ENCODE measurements at regions not wholly inside any gene's neighbourhood (a gene's known extent, or its start where the extent isn't known, plus 50 kb on each side); places are given as distances from the start of the nearest gene placed in this dataset.
A peak's percentile ranks its signal among the peaks of the same experiment; 100 is the strongest.

DNA sequence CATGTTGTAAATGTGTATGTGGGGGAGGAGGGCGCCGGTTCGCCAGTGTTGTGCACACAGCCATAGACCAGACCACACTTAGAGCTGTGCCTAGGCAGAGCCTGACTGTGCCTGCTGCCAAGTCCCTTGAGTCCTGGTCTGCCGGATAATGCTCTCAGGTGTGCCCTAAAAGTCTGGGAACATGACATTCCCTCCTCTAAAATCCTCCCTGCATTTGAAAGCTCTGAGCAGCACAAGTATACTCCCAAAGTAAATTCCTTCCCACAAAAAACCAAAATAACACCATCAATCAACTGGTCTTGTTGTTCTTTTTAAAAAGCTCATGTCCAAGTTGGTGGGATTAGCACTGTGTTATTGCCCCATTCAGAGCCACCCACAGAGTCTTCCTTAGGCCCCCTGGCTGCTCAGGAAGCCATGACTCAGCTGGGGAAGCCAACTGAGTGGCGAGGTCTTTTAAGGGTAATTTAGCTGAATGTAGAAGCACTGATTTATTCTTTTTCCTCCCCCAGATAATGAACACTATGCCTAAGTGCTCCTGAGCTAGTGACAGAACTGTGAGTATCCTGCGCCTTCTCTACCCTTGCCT is 147.8 kb upstream of the MCTP2 start:
- no peak overlapping the region for H3K4me3 ChIP-seq (ENCODE audit: low read depth in 1 of 2, low read length in 2 of 2)
- no peaks in the 10 kb centered on the region for H3K36me3 ChIP-seq (ENCODE audit: insufficient read depth, low read length)
- no peak overlapping the region for H2AFZ ChIP-seq (ENCODE audit: low read depth, low read length)
- H4K20me1 ChIP-seq (ENCODE audit: insufficient read depth, low read length): no peaks in the 10 kb centered on the region
- DNase-seq (no peak), ATAC-seq (ENCODE audit: insufficient read depth, low read depth) (no peak)
- H3K9ac ChIP-seq (ENCODE audit: low read depth, low read length): no peak overlapping the region
- H3K4me1 ChIP-seq (ENCODE audit: insufficient read depth, low read length): peaks cover 17% of the 10 kb centered on the region
- no peaks in the 10 kb centered on the region for H3K79me2 ChIP-seq (ENCODE audit: insufficient read depth, low read length)
- no peaks in the 10 kb centered on the region for H3K27me3 ChIP-seq (ENCODE audit: insufficient read depth, low read length, poor library complexity)
- TF ChIP-seq EZH2 (IDR thresholded peaks at IDR 0.05; ENCODE audit: borderline replicate concordance, low read depth, low read length, severe bottlenecking): no peak
- TF ChIP-seq, protein P1, sequence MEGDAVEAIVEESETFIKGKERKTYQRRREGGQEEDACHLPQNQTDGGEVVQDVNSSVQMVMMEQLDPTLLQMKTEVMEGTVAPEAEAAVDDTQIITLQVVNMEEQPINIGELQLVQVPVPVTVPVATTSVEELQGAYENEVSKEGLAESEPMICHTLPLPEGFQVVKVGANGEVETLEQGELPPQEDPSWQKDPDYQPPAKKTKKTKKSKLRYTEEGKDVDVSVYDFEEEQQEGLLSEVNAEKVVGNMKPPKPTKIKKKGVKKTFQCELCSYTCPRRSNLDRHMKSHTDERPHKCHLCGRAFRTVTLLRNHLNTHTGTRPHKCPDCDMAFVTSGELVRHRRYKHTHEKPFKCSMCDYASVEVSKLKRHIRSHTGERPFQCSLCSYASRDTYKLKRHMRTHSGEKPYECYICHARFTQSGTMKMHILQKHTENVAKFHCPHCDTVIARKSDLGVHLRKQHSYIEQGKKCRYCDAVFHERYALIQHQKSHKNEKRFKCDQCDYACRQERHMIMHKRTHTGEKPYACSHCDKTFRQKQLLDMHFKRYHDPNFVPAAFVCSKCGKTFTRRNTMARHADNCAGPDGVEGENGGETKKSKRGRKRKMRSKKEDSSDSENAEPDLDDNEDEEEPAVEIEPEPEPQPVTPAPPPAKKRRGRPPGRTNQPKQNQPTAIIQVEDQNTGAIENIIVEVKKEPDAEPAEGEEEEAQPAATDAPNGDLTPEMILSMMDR (IDR thresholded peaks at IDR 0.05; ENCODE audit: borderline replicate concordance, extremely low read depth, low read length, poor library complexity, severe bottlenecking): no peak
- H3K9me3 ChIP-seq (ENCODE audit: insufficient read depth, low read length, severe bottlenecking): no peaks in the 10 kb centered on the region
- H3K4me2 ChIP-seq (ENCODE audit: insufficient read depth, low read length): no peak overlapping the region
- H3K27ac ChIP-seq (ENCODE audit: low read length): no peak overlapping the region

GRCh38 chr15:94081829-94082228 is 149.5 kb upstream of the MCTP2 start:
- H3K79me2 ChIP-seq (ENCODE audit: insufficient read depth, low read length): no peaks in the 10 kb centered on the region
- DNase-seq: no peak
- ATAC-seq (ENCODE audit: insufficient read depth, low read depth): no peak
- no peaks in the 10 kb centered on the region for H3K36me3 ChIP-seq (ENCODE audit: insufficient read depth, low read length)
- TF ChIP-seq EZH2 (IDR thresholded peaks at IDR 0.05; ENCODE audit: borderline replicate concordance, low read depth, low read length, severe bottlenecking): no peak
- TF ChIP-seq, protein P1 (IDR thresholded peaks at IDR 0.05; ENCODE audit: borderline replicate concordance, extremely low read depth, low read length, poor library complexity, severe bottlenecking): no peak
- no peak overlapping the region for H3K27ac ChIP-seq (ENCODE audit: low read length)
- no peaks in the 10 kb centered on the region for H4K20me1 ChIP-seq (ENCODE audit: insufficient read depth, low read length)
- H3K9me3 ChIP-seq (ENCODE audit: insufficient read depth, low read length, severe bottlenecking): no peaks in the 10 kb centered on the region
- H3K9ac ChIP-seq (ENCODE audit: low read depth, low read length): no peak overlapping the region
- H3K4me1 ChIP-seq (ENCODE audit: insufficient read depth, low read length): peaks cover 17% of the 10 kb centered on the region
- no peak overlapping the region for H3K4me2 ChIP-seq (ENCODE audit: insufficient read depth, low read length)
- no peaks in the 10 kb centered on the region for H3K27me3 ChIP-seq (ENCODE audit: insufficient read depth, low read length, poor library complexity)
- H3K4me3 ChIP-seq (ENCODE audit: low read depth in 1 of 2, low read length in 2 of 2): no peak overlapping the region
- no peak overlapping the region for H2AFZ ChIP-seq (ENCODE audit: low read depth, low read length)

DNA sequence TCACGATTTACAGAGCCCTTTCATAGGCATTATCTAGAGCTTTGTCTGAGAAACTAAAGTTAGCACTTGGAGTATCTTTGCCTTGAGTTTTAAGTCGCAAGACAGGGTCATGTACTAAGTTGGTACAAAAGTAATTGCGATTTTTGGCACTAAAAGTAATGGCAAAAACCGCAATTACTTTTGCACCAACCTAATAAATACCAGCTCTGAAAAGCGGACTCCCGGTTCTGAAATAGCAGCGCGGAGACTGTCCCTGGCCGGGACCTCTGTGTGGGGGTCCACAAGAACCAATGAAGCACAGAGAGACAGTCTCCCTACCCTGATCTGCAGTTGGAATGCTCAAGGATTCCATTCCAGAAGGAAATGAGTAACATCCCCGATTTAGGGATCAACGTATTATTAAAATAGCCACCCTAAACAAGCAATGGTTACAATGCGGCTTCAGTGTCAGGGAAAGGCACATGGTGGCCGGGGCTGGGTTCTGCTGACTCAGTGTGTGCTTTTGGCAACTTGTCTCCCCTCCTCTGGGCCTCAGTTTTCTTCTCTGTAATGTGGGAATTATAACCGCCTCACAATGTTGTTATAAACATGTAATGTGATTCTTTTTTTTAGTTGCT is 150.3 kb upstream of the MCTP2 start:
- Histone ChIP-seq H3K4me2 (ENCODE audit: insufficient read depth, low read length) (peak overlapping the region; percentile 27; the same call in 1 of the 2 replicates), H3K4me1 (ENCODE audit: insufficient read depth, low read length) (peaks cover 17% of the 10 kb centered on the region), H3K27ac (ENCODE audit: low read length) (peak overlapping the region; percentile 57), H3K9me3 (ENCODE audit: insufficient read depth, low read length, severe bottlenecking) (no peaks in the 10 kb centered on the region), H3K9ac (ENCODE audit: low read depth, low read length) (no peak overlapping the region), H3K4me3 (ENCODE audit: low read depth in 1 of 2, low read length in 2 of 2) (no peak overlapping the region), H4K20me1 (ENCODE audit: insufficient read depth, low read length) (no peaks in the 10 kb centered on the region), H3K36me3 (ENCODE audit: insufficient read depth, low read length) (no peaks in the 10 kb centered on the region), H3K27me3 (ENCODE audit: insufficient read depth, low read length, poor library complexity) (no peaks in the 10 kb centered on the region), H3K79me2 (ENCODE audit: insufficient read depth, low read length) (no peaks in the 10 kb centered on the region), H2AFZ (ENCODE audit: low read depth, low read length) (no peak overlapping the region)
- DNase-seq (no peak), ATAC-seq (ENCODE audit: insufficient read depth, low read depth) (no peak)
- no peak for TF ChIP-seq EZH2 (IDR thresholded peaks at IDR 0.05; ENCODE audit: borderline replicate concordance, low read depth, low read length, severe bottlenecking)
- TF ChIP-seq, protein P1 (IDR thresholded peaks at IDR 0.05; ENCODE audit: borderline replicate concordance, extremely low read depth, low read length, poor library complexity, severe bottlenecking): no peak
